Immature natural killer cell (primary cell): ENCODE measurements at regions not wholly inside any gene's neighbourhood (a gene's known extent, or its start where the extent isn't known, plus 50 kb on each side); places are given as distances from the start of the nearest gene placed in this dataset.

Source experiments
- DNase-seq, 3 donors: peaks; one replicate each; pipeline ENCODE4 v3.0.0; 2022; ENCODE audit warnings: mixed read lengths in 1 of 3
- H3K27ac Mint-ChIP-seq, 6 donors: one replicate each; pipeline ENCODE4 v1.8.0; 2020; ENCODE audit warnings: mixed read lengths in 6 of 6, mild to moderate bottlenecking in 5 of 6, inconsistent platforms in 4 of 6, moderate library complexity in 3 of 6
- H3K27me3 Mint-ChIP-seq, 3 donors: one replicate each; pipeline ENCODE4 v1.8.0; 2020 to 2021; ENCODE audit warnings: low read depth in 3 of 3, mild to moderate bottlenecking in 3 of 3, mixed read lengths in 3 of 3, moderate library complexity in 3 of 3, inconsistent platforms in 1 of 3
- H3K36me3 Mint-ChIP-seq, 3 donors: one replicate each; pipeline ENCODE4 v1.8.0; 2020; ENCODE audit warnings: mixed read lengths in 3 of 3, inconsistent platforms in 2 of 3, mild to moderate bottlenecking in 2 of 3
- H3K4me1 Mint-ChIP-seq, 2 donors: one replicate each; pipeline ENCODE4 v1.8.0; 2020; ENCODE audit warnings: inconsistent platforms in 2 of 2, mild to moderate bottlenecking in 2 of 2, mixed read lengths in 2 of 2, moderate library complexity in 1 of 2
- H3K4me3 Mint-ChIP-seq, 5 donors: one replicate each; pipeline ENCODE4 v1.8.0; 2020; ENCODE audit warnings: mild to moderate bottlenecking in 5 of 5, mixed read lengths in 5 of 5, inconsistent platforms in 3 of 5, moderate library complexity in 3 of 5
- H3K9me3 Mint-ChIP-seq, 6 donors: one replicate each; pipeline ENCODE4 v1.8.0; 2020; ENCODE audit warnings: mild to moderate bottlenecking in 6 of 6, mixed read lengths in 6 of 6, inconsistent platforms in 4 of 6, moderate library complexity in 3 of 6

- Mint-ChIP-seq H3K4me3 (no peak overlapping the region), H3K27ac (no peak overlapping the region), H3K9me3 (peaks cover 0 to 34% (median 15%) of the 10 kb centered on the region in 6 donors), H3K27me3 (no peaks in the 10 kb centered on the region), H3K36me3 (no peaks in the 10 kb centered on the region), H3K4me1 (no peaks in the 10 kb centered on the region)
- DNase-seq = no peak
Measured at GRCh38 chr18:72325307-72325706, 218.8 kb downstream of the CBLN2 start.

GRCh38 chr18:72324677-72325076 is 219.5 kb downstream of the CBLN2 start:
- Mint-ChIP-seq H3K4me3 (no peak overlapping the region), H3K36me3 (no peaks in the 10 kb centered on the region), H3K27ac (no peak overlapping the region), H3K27me3 (no peaks in the 10 kb centered on the region), H3K4me1 (no peaks in the 10 kb centered on the region), H3K9me3 (peaks cover 0 to 31% (median 14%) of the 10 kb centered on the region in 6 donors)
- no peak for DNase-seq

GRCh38 chr18:72316497-72316896 is 227.6 kb downstream of the CBLN2 start:
- H3K27me3 Mint-ChIP-seq = peaks cover 0 to 3% (median 0%) of the 10 kb centered on the region in 3 donors
- H3K4me3 Mint-ChIP-seq = no peak overlapping the region
- H3K4me1 Mint-ChIP-seq = no peaks in the 10 kb centered on the region
- DNase-seq = no peak
- H3K36me3 Mint-ChIP-seq = no peaks in the 10 kb centered on the region
- H3K9me3 Mint-ChIP-seq = peaks cover 6 to 49% (median 18%) of the 10 kb centered on the region in 6 donors
- H3K27ac Mint-ChIP-seq = no peak overlapping the region

DNA sequence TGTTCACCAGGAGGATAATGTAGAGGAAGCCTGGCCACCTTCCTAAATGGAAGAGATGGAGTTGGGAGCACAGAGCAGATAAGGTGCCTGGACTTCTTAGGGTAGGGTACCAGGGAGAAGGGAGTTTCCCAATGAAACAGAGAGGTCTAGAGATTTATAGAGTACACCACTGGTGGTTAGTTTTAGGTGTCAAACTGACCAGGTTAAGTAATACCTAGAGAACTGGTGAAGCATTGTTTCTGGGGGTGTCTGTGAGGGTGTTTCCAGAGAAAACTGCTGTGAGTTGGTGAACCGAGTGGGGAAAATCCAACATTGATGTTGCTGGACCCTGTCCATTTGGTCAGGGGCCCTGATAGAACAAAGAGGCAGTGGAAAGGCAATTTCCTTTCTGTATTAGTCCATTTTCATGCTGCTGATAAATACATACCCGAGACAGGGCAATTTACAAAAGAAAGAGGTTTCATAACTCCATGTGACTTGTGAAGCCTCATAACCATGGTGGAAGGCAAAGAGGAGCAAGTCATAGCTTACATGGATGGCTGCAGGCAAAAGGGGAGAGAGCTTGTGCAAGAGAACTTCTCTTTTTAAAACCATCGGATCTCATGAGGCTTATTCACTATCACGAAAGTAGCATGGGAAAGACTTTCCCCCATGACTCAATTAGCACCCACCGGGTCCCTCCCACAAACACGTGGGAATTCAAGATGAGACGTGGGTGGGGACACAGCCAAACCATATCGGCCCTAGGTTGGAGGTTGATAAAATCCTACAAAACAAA is 260.8 kb downstream of the CBLN2 start:
- Mint-ChIP-seq H3K27ac (no peak overlapping the region), H3K4me3 (no peak overlapping the region), H3K36me3 (no peaks in the 10 kb centered on the region), H3K27me3 (peaks cover 0 to 3% (median 0%) of the 10 kb centered on the region in 3 donors), H3K9me3 (peaks cover 0 to 51% (median 13%) of the 10 kb centered on the region in 6 donors), H3K4me1 (no peaks in the 10 kb centered on the region)
- no peak for DNase-seq

- no peaks in the 10 kb centered on the region for H3K36me3 Mint-ChIP-seq
- no peaks in the 10 kb centered on the region for H3K27me3 Mint-ChIP-seq
- DNase-seq = no peak
- no peaks in the 10 kb centered on the region for H3K4me1 Mint-ChIP-seq
- peaks cover 10 to 37% (median 27%) of the 10 kb centered on the region in 6 donors for H3K9me3 Mint-ChIP-seq
- H3K27ac Mint-ChIP-seq = no peak overlapping the region
- no peak overlapping the region for H3K4me3 Mint-ChIP-seq
Measured at GRCh38 chr18:72273025-72273424, 271.1 kb downstream of the CBLN2 start.

- Mint-ChIP-seq H3K36me3 (peaks cover 0 to 4% (median 0%) of the 10 kb centered on the region in 3 donors), H3K27me3 (peaks cover 0 to 2% (median 0%) of the 10 kb centered on the region in 3 donors), H3K4me1 (no peaks in the 10 kb centered on the region), H3K9me3 (peaks cover 0 to 48% (median 13%) of the 10 kb centered on the region in 6 donors), H3K27ac (no peak overlapping the region), H3K4me3 (no peak overlapping the region)
- DNase-seq = no peak
Measured at GRCh38 chr18:72261590-72261989, 282.6 kb downstream of the CBLN2 start.

GRCh38 chr18:72246076-72246475 is 298.1 kb downstream of the CBLN2 start:
- no peak overlapping the region for H3K4me3 Mint-ChIP-seq
- peaks cover 3 to 45% (median 20%) of the 10 kb centered on the region in 6 donors for H3K9me3 Mint-ChIP-seq
- H3K27ac Mint-ChIP-seq = no peak overlapping the region
- H3K36me3 Mint-ChIP-seq = peaks cover 0 to 3% (median 0%) of the 10 kb centered on the region in 3 donors
- no peaks in the 10 kb centered on the region for H3K4me1 Mint-ChIP-seq
- H3K27me3 Mint-ChIP-seq = no peaks in the 10 kb centered on the region
- DNase-seq = no peak

DNA sequence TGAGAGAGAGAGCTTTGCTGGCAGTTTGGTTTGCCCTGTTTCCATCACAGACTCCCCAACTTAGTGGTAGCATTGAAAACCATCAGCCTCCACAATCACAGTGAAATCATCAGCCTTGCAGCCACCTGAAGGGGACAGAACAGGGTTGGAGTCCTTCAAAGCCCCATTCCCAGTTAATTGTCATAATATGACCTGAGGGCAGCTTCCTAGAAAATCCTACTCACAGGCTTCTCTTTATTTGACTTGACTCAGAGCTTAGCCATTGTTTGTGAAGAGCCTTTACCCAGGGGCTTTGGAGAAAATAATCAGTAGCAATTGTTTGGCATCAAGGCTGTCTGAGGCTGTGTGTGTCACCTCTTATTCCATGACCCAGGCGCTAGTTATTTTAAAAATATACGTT is 308.7 kb downstream of the CBLN2 start:
- DNase-seq = no peak
- no peaks in the 10 kb centered on the region for H3K4me1 Mint-ChIP-seq
- H3K9me3 Mint-ChIP-seq = peaks cover 4 to 32% (median 24%) of the 10 kb centered on the region in 6 donors
- H3K36me3 Mint-ChIP-seq = no peaks in the 10 kb centered on the region
- no peak overlapping the region for H3K4me3 Mint-ChIP-seq
- H3K27ac Mint-ChIP-seq = no peak overlapping the region
- H3K27me3 Mint-ChIP-seq = peaks cover 0 to 2% (median 2%) of the 10 kb centered on the region in 3 donors

DNA sequence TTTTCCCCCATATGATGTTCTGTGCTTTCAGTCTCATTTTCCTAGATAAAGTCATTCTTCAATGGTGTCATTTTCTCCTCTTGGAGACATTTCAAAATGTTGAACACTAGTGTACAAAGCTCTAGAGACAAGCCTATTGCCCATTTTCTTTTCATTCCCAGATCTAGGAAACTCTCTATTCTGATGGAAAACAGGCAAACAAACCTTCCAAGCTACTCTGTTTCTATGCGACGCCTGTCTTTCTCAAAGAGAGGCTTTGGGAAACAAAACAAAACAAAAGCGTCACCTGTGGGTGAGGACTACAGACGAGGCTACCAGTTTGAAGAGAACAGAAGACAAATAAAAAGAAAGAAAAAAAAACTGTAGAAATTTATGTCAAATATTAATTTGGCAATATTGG is 311.0 kb downstream of the CBLN2 start:
- no peaks in the 10 kb centered on the region for H3K36me3 Mint-ChIP-seq

DNA sequence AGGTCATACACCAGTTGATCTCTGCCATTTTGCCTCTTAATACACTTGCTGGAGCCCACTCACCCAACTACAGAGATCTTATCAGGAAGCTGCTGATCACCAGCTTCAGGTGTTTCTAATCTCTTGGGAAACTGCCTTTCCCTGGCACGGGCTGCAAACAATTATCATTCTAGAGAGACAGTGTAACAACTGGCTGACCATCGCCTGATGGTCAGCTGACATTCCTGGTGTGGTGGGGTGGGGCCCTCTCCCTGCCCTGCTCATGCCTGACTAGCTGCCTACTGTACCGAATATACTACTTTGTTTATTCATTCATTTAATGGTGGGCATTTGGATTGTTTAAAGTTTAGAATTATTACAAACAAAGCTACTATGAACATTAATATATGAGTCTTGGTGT is 311.5 kb downstream of the CBLN2 start:
- H3K27ac Mint-ChIP-seq = no peak overlapping the region
- no peak overlapping the region for H3K4me3 Mint-ChIP-seq
- H3K4me1 Mint-ChIP-seq = no peaks in the 10 kb centered on the region
- H3K9me3 Mint-ChIP-seq = peaks cover 9 to 41% (median 20%) of the 10 kb centered on the region in 6 donors
- no peaks in the 10 kb centered on the region for H3K36me3 Mint-ChIP-seq
- peaks cover 0 to 2% (median 2%) of the 10 kb centered on the region in 3 donors for H3K27me3 Mint-ChIP-seq
- no peak for DNase-seq

More for the DNA sequence above, 311.0 kb downstream of the CBLN2 start:
- H3K4me3 Mint-ChIP-seq = no peak overlapping the region
- H3K27ac Mint-ChIP-seq = no peak overlapping the region
- no peak for DNase-seq
- no peaks in the 10 kb centered on the region for H3K4me1 Mint-ChIP-seq
- H3K9me3 Mint-ChIP-seq = peaks cover 9 to 41% (median 20%) of the 10 kb centered on the region in 6 donors
- H3K27me3 Mint-ChIP-seq = peaks cover 0 to 2% (median 2%) of the 10 kb centered on the region in 3 donors

DNA sequence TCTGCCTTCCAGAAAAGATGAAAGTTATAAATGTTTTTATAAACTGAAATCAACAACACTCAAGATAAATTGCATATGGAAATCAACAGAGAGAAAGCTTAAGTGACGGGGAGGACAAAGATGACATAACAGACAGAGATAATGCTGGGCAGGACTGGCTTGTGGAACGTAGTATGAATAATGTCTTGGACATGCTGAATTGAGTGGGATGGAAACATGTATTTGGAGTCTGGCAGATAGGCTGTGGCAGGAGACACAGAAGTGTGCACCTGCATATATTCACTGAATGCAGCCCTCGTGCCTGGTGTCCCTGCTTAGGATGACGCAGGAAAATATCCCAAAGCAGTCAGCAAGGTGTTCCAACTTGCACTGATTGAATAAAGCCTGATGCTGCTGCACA is 318.2 kb downstream of the CBLN2 start:
- Mint-ChIP-seq H3K27me3 (no peaks in the 10 kb centered on the region), H3K4me1 (no peaks in the 10 kb centered on the region), H3K36me3 (no peaks in the 10 kb centered on the region), H3K4me3 (no peak overlapping the region), H3K9me3 (peaks cover 0 to 24% (median 10%) of the 10 kb centered on the region in 6 donors), H3K27ac (no peak overlapping the region)
- DNase-seq = no peak

GRCh38 chr18:72223733-72224132 is 320.4 kb downstream of the CBLN2 start:
- H3K27ac Mint-ChIP-seq = no peak overlapping the region
- DNase-seq = no peak
- no peak overlapping the region for H3K4me3 Mint-ChIP-seq
- no peaks in the 10 kb centered on the region for H3K27me3 Mint-ChIP-seq
- no peaks in the 10 kb centered on the region for H3K4me1 Mint-ChIP-seq
- H3K36me3 Mint-ChIP-seq = no peaks in the 10 kb centered on the region
- H3K9me3 Mint-ChIP-seq = peaks cover 4 to 25% (median 10%) of the 10 kb centered on the region in 6 donors

GRCh38 chr18:72208920-72209676 is 335.0 kb downstream of the CBLN2 start:
- H3K4me1 Mint-ChIP-seq = no peaks in the 10 kb centered on the region
- H3K27ac Mint-ChIP-seq = no peak overlapping the region
- no peak for DNase-seq
- no peak overlapping the region for H3K4me3 Mint-ChIP-seq
- no peaks in the 10 kb centered on the region for H3K27me3 Mint-ChIP-seq
- H3K9me3 Mint-ChIP-seq = peaks cover 10 to 50% (median 19%) of the 10 kb centered on the region in 6 donors
- peaks cover 0 to 6% (median 5%) of the 10 kb centered on the region in 3 donors for H3K36me3 Mint-ChIP-seq

DNA sequence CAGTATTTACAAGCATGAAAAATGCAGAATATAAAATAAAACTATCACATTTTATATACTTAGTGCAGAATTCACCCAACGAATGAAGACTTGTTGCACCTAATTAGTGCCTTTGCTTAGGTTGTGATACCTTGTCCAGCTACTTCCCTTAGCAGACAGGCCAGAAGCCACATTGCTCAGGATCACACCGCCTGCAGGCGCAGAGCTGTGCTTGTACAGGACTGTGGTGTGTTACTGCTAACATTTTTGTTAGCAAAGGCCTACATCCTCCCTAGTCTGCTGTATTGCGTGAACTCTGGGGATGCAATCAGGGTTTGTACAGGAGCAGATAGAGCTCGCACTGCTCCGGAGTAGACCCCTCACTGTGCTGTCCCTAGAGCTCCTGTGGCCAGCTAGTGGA is 336.9 kb downstream of the CBLN2 start:
- H3K27me3 Mint-ChIP-seq = no peaks in the 10 kb centered on the region
- DNase-seq = no peak
- H3K9me3 Mint-ChIP-seq = peaks cover 4 to 43% (median 15%) of the 10 kb centered on the region in 6 donors
- peaks cover 0 to 6% (median 5%) of the 10 kb centered on the region in 3 donors for H3K36me3 Mint-ChIP-seq
- no peaks in the 10 kb centered on the region for H3K4me1 Mint-ChIP-seq
- H3K27ac Mint-ChIP-seq = no peak overlapping the region
- H3K4me3 Mint-ChIP-seq = no peak overlapping the region
